Neuronal stem cell (in vitro differentiated cells): ENCODE measurements at regions not wholly inside any gene's neighbourhood (a gene's known extent, or its start where the extent isn't known, plus 50 kb on each side); places are given as distances from the start of the nearest gene placed in this dataset.

Source experiments
- DNase-seq: peaks from one replicate; pipeline ENCODE4 v3.0.0-alpha.2; 2013; ENCODE audit warnings: low spot score
- H2AFZ ChIP-seq: one replicate; pipeline ENCODE4 v1.6.1; 2013; ENCODE audit warnings: mild to moderate bottlenecking, low read length, inconsistent platforms
- H2AK5ac ChIP-seq: 2 replicates; pipeline ENCODE4 v1.6.1; 2013; ENCODE audit warnings: low read depth, mild to moderate bottlenecking, inconsistent platforms, low read length, moderate library complexity, mixed read lengths
- H2BK120ac ChIP-seq: 2 replicates; pipeline ENCODE4 v1.6.1; 2013; ENCODE audit warnings: low read depth, mild to moderate bottlenecking, inconsistent platforms, low read length, moderate library complexity, mixed read lengths
- H2BK12ac ChIP-seq: one replicate; pipeline ENCODE4 v1.6.1; 2013; ENCODE audit warnings: low read length, inconsistent platforms
- H2BK15ac ChIP-seq: 2 replicates; pipeline ENCODE4 v1.6.1; 2013; ENCODE audit warnings: mild to moderate bottlenecking, low read length, inconsistent platforms, mixed read lengths
- H2BK5ac ChIP-seq: one replicate; pipeline ENCODE4 v1.6.1; 2013; ENCODE audit warnings: inconsistent platforms, mild to moderate bottlenecking, low read length, moderate library complexity
- H3K14ac ChIP-seq: one replicate; pipeline ENCODE4 v1.6.1; 2013; ENCODE audit warnings: low read length, inconsistent platforms
- H3K18ac ChIP-seq: 2 replicates; pipeline ENCODE4 v1.6.1; 2013; ENCODE audit warnings: low read length, inconsistent platforms
- H3K23ac ChIP-seq: 2 replicates; pipeline ENCODE4 v1.6.1; 2013; ENCODE audit warnings: low read depth, mild to moderate bottlenecking, mixed read lengths, low read length, inconsistent platforms; ENCODE audit not compliant: poor library complexity
- H3K27ac ChIP-seq: replicated peaks from 3 replicates; pipeline ENCODE4 v1.5.1; 2013; ENCODE audit warnings: low read length, inconsistent platforms
- H3K27me3 ChIP-seq, 3 experiments: 2 replicates each; pipeline ENCODE4 v1.6.1; 2013; ENCODE audit warnings: low read length in 3 of 3, mild to moderate bottlenecking in 2 of 3, inconsistent platforms in 1 of 3, low read depth in 1 of 3, mixed read lengths in 1 of 3, moderate library complexity in 1 of 3; ENCODE audit not compliant: control insufficient read depth in 3 of 3, insufficient read depth in 3 of 3
- H3K36me3 ChIP-seq, 2 donors: replicated peaks in 1 of 2; 2 replicates each; pipeline ENCODE4 v1.6.1; 2013; ENCODE audit warnings: low read length in 2 of 2; ENCODE audit not compliant: control insufficient read depth in 2 of 2, insufficient read depth in 2 of 2
- H3K4ac ChIP-seq: 2 replicates; pipeline ENCODE4 v1.6.1; 2013; ENCODE audit warnings: inconsistent platforms, mild to moderate bottlenecking, low read length, moderate library complexity
- H3K4me1 ChIP-seq, 2 donors: 1 replicate in 1 of 2; 2 replicates in 1 of 2; pipeline ENCODE4 v1.6.1; 2013; ENCODE audit warnings: low read length in 2 of 2, low read depth in 1 of 2; ENCODE audit not compliant: control insufficient read depth in 2 of 2, insufficient read depth in 1 of 2
- H3K4me2 ChIP-seq: one replicate; pipeline ENCODE4 v1.6.1; 2013; ENCODE audit warnings: mild to moderate bottlenecking, low read length, inconsistent platforms; ENCODE audit not compliant: insufficient read depth, poor library complexity, severe bottlenecking
- H3K4me3 ChIP-seq, 2 donors: 2 replicates each; pipeline ENCODE4 v1.5.1; 2013; ENCODE audit warnings: low read length in 2 of 2, mild to moderate bottlenecking in 2 of 2, inconsistent platforms in 1 of 2, moderate library complexity in 1 of 2
- H3K79me1 ChIP-seq: one replicate; pipeline ENCODE4 v1.6.1; 2013; ENCODE audit warnings: low read depth, mild to moderate bottlenecking, inconsistent platforms, low read length, moderate library complexity
- H3K9ac ChIP-seq: one replicate; pipeline ENCODE4 v1.6.1; 2013; ENCODE audit warnings: mild to moderate bottlenecking, low read depth, low read length, inconsistent platforms; ENCODE audit not compliant: poor library complexity
- H3K9me3 ChIP-seq, 2 donors: replicated peaks in 1 of 2; 2 replicates each; pipeline versions ENCODE3 to v1.6.1; 2013; ENCODE audit warnings: low read length in 2 of 2, mild to moderate bottlenecking in 2 of 2, inconsistent platforms in 1 of 2, low read depth in 1 of 2, mixed read lengths in 1 of 2, moderate library complexity in 1 of 2; ENCODE audit not compliant: control insufficient read depth in 2 of 2, insufficient read depth in 1 of 2
- H4K8ac ChIP-seq: one replicate; pipeline ENCODE4 v1.6.1; 2013; ENCODE audit warnings: low read depth, mild to moderate bottlenecking, inconsistent platforms, low read length, moderate library complexity
- H4K91ac ChIP-seq: one replicate; pipeline ENCODE4 v1.6.1; 2013; ENCODE audit warnings: low read length, low read depth, mild to moderate bottlenecking, inconsistent platforms; ENCODE audit not compliant: poor library complexity
- WGBS, 2 donors: extraction: QIAGEN DNeasy Blood & Tissue Kit; methylation state at CpG; one replicate each; pipeline ENCODE4 v1.1.7; 2013; ENCODE audit warnings: missing lambda C conversion rate in 2 of 2, mixed read lengths in 1 of 2; ENCODE audit not compliant: insufficient read length in 2 of 2, insufficient replicate concordance in 1 of 2; ENCODE audit errors: extremely low coverage in 2 of 2; 5-methylcytosine and 5-hydroxymethylcytosine counted together

GRCh38 chr2:234595829-234596228 lies 98.9 kb upstream of the ARL4C start:
- Histone ChIP-seq H3K9me3 (peaks cover 0 to 8% of the 10 kb centered on the region in 2 donors), H2BK120ac (no peak overlapping the region), H3K36me3 (no peaks in the 10 kb centered on the region), H2BK12ac (no peak overlapping the region), H2BK15ac (no peak overlapping the region), H3K18ac (no peak overlapping the region), H3K14ac (no peak overlapping the region), H2AK5ac (no peak overlapping the region), H3K4ac (no peak overlapping the region), H4K8ac (no peak overlapping the region), H3K4me1 (peaks cover 7 to 20% of the 10 kb centered on the region in 2 donors), H2AFZ (no peak overlapping the region), H3K4me3 (no peak overlapping the region), H3K27me3 (no peaks in the 10 kb centered on the region), H3K79me1 (no peaks in the 10 kb centered on the region), H3K4me2 (no peak overlapping the region), H2BK5ac (no peak overlapping the region), H3K23ac (no peak overlapping the region), H3K27ac (no peak overlapping the region), H3K9ac (no peak overlapping the region), H4K91ac (no peak overlapping the region)
- no peak for DNase-seq
- no CpG with 5 or more reads among the region's 3 CpGs for WGBS, 2 donors

GRCh38 chr2:234594715-234595114 lies 97.8 kb upstream of the ARL4C start:
- H2BK5ac ChIP-seq, result no peak overlapping the region
- H4K91ac ChIP-seq, result no peak overlapping the region
- no peaks in the 10 kb centered on the region for H3K36me3 ChIP-seq
- H3K79me1 ChIP-seq, result no peaks in the 10 kb centered on the region
- H3K9me3 ChIP-seq, result peaks cover 0 to 8% of the 10 kb centered on the region in 2 donors
- H2BK12ac ChIP-seq, result no peak overlapping the region
- no peak overlapping the region for H4K8ac ChIP-seq
- H3K23ac ChIP-seq, result no peak overlapping the region
- H3K4me1 ChIP-seq, result peaks cover 7 to 20% of the 10 kb centered on the region in 2 donors
- no peak overlapping the region for H3K4ac ChIP-seq
- H2BK15ac ChIP-seq, result no peak overlapping the region
- H3K4me3 ChIP-seq, result no peak overlapping the region
- H3K27ac ChIP-seq, result no peak overlapping the region
- no peak overlapping the region for H2AK5ac ChIP-seq
- H3K4me2 ChIP-seq, result no peak overlapping the region
- no peaks in the 10 kb centered on the region for H3K27me3 ChIP-seq
- no peak overlapping the region for H2BK120ac ChIP-seq
- no peak for DNase-seq
- H3K14ac ChIP-seq, result no peak overlapping the region
- WGBS, 2 donors, result no CpG with 5 or more reads among the region's 5 CpGs
- H3K9ac ChIP-seq, result no peak overlapping the region
- H3K18ac ChIP-seq, result no peak overlapping the region
- H2AFZ ChIP-seq, result no peak overlapping the region

- Histone ChIP-seq H4K8ac (no peak overlapping the region), H2AK5ac (no peak overlapping the region), H3K4me3 (no peak overlapping the region), H3K79me1 (no peaks in the 10 kb centered on the region), H3K27me3 (no peaks in the 10 kb centered on the region), H3K9ac (no peak overlapping the region), H3K14ac (no peak overlapping the region), H3K27ac (no peak overlapping the region), H3K18ac (no peak overlapping the region), H3K23ac (no peak overlapping the region), H3K4ac (no peak overlapping the region), H4K91ac (no peak overlapping the region), H2BK120ac (no peak overlapping the region), H3K36me3 (no peaks in the 10 kb centered on the region), H2AFZ (no peak overlapping the region), H2BK12ac (no peak overlapping the region), H3K4me1 (peaks cover 7 to 22% of the 10 kb centered on the region in 2 donors), H3K4me2 (no peak overlapping the region), H2BK15ac (no peak overlapping the region), H3K9me3 (peaks cover 0 to 8% of the 10 kb centered on the region in 2 donors), H2BK5ac (no peak overlapping the region)
- WGBS, 2 donors, result no CpG with 5 or more reads among the region's 2 CpGs
- no peak for DNase-seq
Measured at GRCh38 chr2:234593636-234594035, 96.8 kb upstream of the ARL4C start.

- Histone ChIP-seq H3K4me3 (no peak overlapping the region), H3K36me3 (no peaks in the 10 kb centered on the region), H2AFZ (no peak overlapping the region), H3K9me3 (peaks cover 0 to 8% of the 10 kb centered on the region in 2 donors), H3K9ac (no peak overlapping the region), H3K4me2 (no peak overlapping the region), H2BK120ac (no peak overlapping the region), H3K23ac (no peak overlapping the region), H4K91ac (no peak overlapping the region), H3K18ac (no peak overlapping the region), H3K4ac (no peak overlapping the region), H3K27me3 (no peaks in the 10 kb centered on the region), H2BK15ac (no peak overlapping the region), H3K14ac (no peak overlapping the region), H2BK12ac (no peak overlapping the region), H3K27ac (no peak overlapping the region), H3K79me1 (no peaks in the 10 kb centered on the region), H2AK5ac (no peak overlapping the region), H4K8ac (no peak overlapping the region), H2BK5ac (no peak overlapping the region), H3K4me1 (peaks cover 7 to 24% of the 10 kb centered on the region in 2 donors)
- no peak for DNase-seq
- no CpG with 5 or more reads among the region's 5 CpGs for WGBS, 2 donors
Measured at GRCh38 chr2:234592541-234592940, 95.7 kb upstream of the ARL4C start.
